ENCODE measurements at regions not wholly inside any gene's neighbourhood (a gene's known extent, or its start where the extent isn't known, plus 50 kb on each side); places are given as distances from the start of the nearest gene placed in this dataset.

DNA sequence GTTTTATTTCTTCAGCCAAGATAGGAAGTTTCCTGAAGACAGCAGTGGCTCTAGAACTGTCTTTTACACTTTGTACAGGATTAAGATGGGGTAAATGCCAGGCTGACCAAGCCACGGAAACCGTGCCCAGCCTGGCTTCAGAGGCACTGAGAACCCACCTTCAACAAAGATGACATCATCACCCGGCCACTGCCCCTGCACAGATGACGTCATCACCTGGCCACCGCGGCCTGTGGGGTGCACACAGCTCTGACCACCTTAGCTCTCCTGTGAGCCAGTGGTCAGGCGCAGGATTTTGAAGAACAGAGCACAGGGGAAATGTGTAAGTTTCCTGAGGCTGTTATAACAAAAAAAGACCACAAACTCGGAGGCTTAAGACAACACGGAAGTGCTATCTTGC, 486.4 kb upstream of the MKI67 start:
- Histone ChIP-seq H3K36me3 (ENCODE audit: insufficient read depth, low read length) (no peaks in the 10 kb centered on the region), H3K4me1 (ENCODE audit: insufficient read depth, low read length) (no peaks in the 10 kb centered on the region), H3K4me3 (ENCODE audit: low read length) (no peak overlapping the region), H3K9me3 (ENCODE audit: low read length) (no peaks in the 10 kb centered on the region), H2AFZ (ENCODE audit: low read depth, low read length) (no peak overlapping the region), H3K27me3 (ENCODE audit: insufficient read depth, low read length) (no peaks in the 10 kb centered on the region)

DNA sequence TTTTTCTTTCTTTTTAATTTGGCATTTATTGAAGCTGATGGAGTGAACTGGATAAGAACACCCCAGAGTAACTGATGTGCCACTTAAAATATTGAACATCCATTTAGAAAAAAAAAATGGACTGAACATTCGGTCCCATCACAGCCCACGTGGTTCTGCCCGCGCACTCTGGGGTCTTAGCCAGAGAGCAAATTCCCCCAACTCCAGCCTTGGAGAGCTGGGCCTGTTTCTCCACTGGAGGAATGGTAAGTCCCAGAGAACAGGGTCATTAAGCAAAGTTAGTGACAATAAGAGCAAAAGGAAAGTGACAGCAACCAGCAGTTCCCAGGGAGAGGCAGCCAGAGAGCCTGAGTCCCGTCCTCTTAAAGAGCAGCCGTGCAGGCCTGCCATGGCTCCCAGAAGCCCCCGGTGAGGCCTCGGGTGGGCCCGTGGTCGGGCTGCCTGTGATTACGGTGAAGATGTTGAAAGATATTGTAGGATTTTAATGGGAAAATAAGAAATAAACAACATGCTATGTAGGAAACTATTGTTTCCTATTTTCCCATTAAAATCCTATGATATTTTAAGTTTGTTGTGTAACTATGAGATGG, 487.9 kb upstream of the MKI67 start:
- Histone ChIP-seq H2AFZ (ENCODE audit: low read depth, low read length) (no peak overlapping the region), H3K9me3 (ENCODE audit: low read length) (no peaks in the 10 kb centered on the region), H3K27me3 (ENCODE audit: insufficient read depth, low read length) (no peaks in the 10 kb centered on the region), H3K4me3 (ENCODE audit: low read length) (no peak overlapping the region), H3K4me1 (ENCODE audit: insufficient read depth, low read length) (no peaks in the 10 kb centered on the region), H3K36me3 (ENCODE audit: insufficient read depth, low read length) (no peaks in the 10 kb centered on the region)

- Histone ChIP-seq H3K27me3 (ENCODE audit: insufficient read depth, low read length) (no peaks in the 10 kb centered on the region), H2AFZ (ENCODE audit: low read depth, low read length) (no peak overlapping the region), H3K4me3 (ENCODE audit: low read length) (no peak overlapping the region), H3K4me1 (ENCODE audit: insufficient read depth, low read length) (no peaks in the 10 kb centered on the region), H3K9me3 (ENCODE audit: low read length) (no peaks in the 10 kb centered on the region), H3K36me3 (ENCODE audit: insufficient read depth, low read length) (no peaks in the 10 kb centered on the region)
These were observed 488.8 kb upstream of the MKI67 start for GRCh38 chr10:128614802-128615553.

DNA sequence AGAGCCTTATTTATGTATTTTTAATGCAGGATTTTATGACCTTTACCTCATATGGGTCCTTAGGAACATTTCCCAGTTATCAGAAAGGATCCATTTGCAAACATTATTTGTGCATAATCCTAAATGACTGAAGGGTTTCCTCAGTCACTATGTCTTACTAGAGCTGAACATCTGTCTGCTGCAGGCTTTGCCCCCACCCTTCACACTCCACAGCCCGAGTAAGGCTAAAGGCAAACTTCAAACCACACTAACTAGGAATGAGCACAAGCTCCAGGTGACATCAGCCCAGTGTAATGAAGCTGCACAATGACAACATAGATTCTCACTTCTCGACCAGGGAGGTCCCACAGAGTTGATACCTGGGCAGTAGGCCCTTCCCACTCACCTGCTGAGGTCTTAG, 491.3 kb upstream of the MKI67 start:
- Histone ChIP-seq H3K4me1 (ENCODE audit: insufficient read depth, low read length) (no peaks in the 10 kb centered on the region), H3K9me3 (ENCODE audit: low read length) (no peaks in the 10 kb centered on the region), H3K36me3 (ENCODE audit: insufficient read depth, low read length) (no peaks in the 10 kb centered on the region), H2AFZ (ENCODE audit: low read depth, low read length) (no peak overlapping the region), H3K4me3 (ENCODE audit: low read length) (no peak overlapping the region), H3K27me3 (ENCODE audit: insufficient read depth, low read length) (no peaks in the 10 kb centered on the region)

GRCh38 chr10:128622706-128623105, 496.5 kb upstream of the MKI67 start:
- H2AFZ ChIP-seq (ENCODE audit: low read depth, low read length): no peak overlapping the region
- no peaks in the 10 kb centered on the region for H3K36me3 ChIP-seq (ENCODE audit: insufficient read depth, low read length)
- no peaks in the 10 kb centered on the region for H3K9me3 ChIP-seq (ENCODE audit: low read length)
- H3K27me3 ChIP-seq (ENCODE audit: insufficient read depth, low read length): peaks cover 3% of the 10 kb centered on the region
- no peaks in the 10 kb centered on the region for H3K4me1 ChIP-seq (ENCODE audit: insufficient read depth, low read length)
- H3K4me3 ChIP-seq (ENCODE audit: low read length): no peak overlapping the region

DNA sequence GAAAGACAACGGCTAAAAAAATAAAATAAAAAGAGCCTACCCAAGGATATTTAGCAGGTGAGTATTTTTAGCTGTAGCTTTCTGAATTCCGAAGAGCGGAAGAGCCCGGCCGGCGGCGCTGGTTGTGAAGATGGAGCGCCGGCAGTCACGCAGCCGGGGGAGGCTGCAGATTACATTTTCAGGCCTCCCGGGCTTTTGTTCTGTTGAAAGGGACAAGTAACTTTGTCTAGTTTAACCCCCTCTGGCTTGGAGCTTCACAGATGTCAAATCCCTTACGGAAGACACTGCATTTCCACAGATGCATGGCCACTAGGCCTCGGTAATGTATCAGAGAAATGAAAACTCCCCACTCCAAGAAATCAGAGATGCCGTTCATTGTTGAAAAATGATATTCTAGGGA, 497.6 kb upstream of the MKI67 start:
- Histone ChIP-seq H3K27me3 (ENCODE audit: insufficient read depth, low read length) (peaks cover 3% of the 10 kb centered on the region), H3K9me3 (ENCODE audit: low read length) (no peaks in the 10 kb centered on the region), H2AFZ (ENCODE audit: low read depth, low read length) (no peak overlapping the region), H3K4me3 (ENCODE audit: low read length) (no peak overlapping the region), H3K4me1 (ENCODE audit: insufficient read depth, low read length) (no peaks in the 10 kb centered on the region), H3K36me3 (ENCODE audit: insufficient read depth, low read length) (no peaks in the 10 kb centered on the region)

DNA sequence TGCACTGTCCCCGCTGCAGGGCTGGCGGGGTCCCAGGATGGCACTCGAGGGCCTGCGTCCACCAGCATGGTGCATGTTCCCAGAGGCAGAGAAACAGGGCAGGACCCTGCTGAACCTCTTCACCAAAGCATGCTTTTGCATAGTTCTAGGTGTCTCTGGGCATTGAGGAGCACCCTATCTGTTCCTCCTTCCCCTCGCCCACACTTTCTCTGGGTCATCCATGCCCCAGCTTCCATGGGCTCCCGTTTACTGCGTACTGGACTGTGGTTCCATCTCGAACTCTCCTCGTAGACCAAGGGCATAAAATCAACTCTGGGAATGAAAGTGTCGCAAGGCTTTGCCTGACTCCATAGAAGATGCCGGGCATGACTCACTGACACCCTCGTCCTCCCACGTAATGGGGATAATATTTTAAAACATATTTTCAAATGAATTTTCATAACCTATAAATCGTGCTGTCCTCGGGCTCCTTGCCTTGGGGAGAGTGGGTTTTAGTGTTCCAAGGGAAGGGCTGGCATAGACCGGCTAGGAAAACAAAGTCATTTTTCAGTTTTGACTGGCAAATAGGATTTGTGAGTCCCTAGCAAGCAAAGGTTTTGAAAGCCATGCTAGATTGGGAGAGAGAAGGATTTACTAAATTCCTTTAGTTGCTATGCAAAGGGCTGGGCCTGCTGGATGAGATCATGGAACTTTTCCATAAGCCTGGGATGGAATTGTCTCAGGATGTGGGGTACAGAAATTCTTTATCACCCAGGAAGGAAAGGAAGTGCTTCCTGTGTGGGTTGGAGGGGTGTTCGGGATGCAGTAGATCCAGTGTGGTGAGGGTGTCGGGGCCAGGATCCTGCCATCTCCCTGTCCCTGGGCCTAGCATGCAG, 498.7 kb upstream of the MKI67 start:
- Histone ChIP-seq H2AFZ (ENCODE audit: low read depth, low read length) (no peak overlapping the region), H3K4me1 (ENCODE audit: insufficient read depth, low read length) (no peaks in the 10 kb centered on the region), H3K36me3 (ENCODE audit: insufficient read depth, low read length) (no peaks in the 10 kb centered on the region), H3K27me3 (ENCODE audit: insufficient read depth, low read length) (peaks cover 3% of the 10 kb centered on the region), H3K4me3 (ENCODE audit: low read length) (no peak overlapping the region), H3K9me3 (ENCODE audit: low read length) (no peaks in the 10 kb centered on the region)

DNA sequence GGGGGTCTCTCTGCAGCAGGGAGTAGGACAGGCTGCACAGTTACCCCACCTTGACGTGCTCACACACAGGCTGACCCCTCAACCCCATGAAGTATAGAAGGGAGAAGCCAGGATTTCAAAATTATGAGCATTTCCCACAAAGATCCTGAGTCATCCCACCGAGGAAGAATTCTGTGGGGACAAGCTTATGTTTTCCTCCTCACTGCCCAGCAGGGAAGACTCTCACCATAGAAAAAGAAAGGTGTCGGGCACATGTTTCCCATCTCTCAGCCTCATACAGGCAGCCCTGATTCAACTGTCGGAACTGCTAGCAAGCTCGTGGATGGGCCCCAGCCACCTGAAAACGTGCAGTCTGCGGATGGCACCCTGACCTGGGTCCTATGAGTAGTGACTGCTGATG, 499.7 kb upstream of the MKI67 start:
- H3K36me3 ChIP-seq (ENCODE audit: insufficient read depth, low read length): no peaks in the 10 kb centered on the region
- no peak overlapping the region for H2AFZ ChIP-seq (ENCODE audit: low read depth, low read length)
- no peak overlapping the region for H3K4me3 ChIP-seq (ENCODE audit: low read length)
- no peaks in the 10 kb centered on the region for H3K4me1 ChIP-seq (ENCODE audit: insufficient read depth, low read length)
- H3K27me3 ChIP-seq (ENCODE audit: insufficient read depth, low read length): peaks cover 3% of the 10 kb centered on the region
- H3K9me3 ChIP-seq (ENCODE audit: low read length): no peaks in the 10 kb centered on the region

- no peak overlapping the region for H2AFZ ChIP-seq (ENCODE audit: low read depth, low read length)
These were observed 500.3 kb upstream of the MKI67 start for GRCh38 chr10:128626397-128627000.

GRCh38 chr10:128627811-128628210, 501.6 kb upstream of the MKI67 start:
- no peaks in the 10 kb centered on the region for H3K36me3 ChIP-seq (ENCODE audit: insufficient read depth, low read length)
- H3K9me3 ChIP-seq (ENCODE audit: low read length): no peaks in the 10 kb centered on the region
- H3K4me3 ChIP-seq (ENCODE audit: low read length): no peak overlapping the region
- H3K27me3 ChIP-seq (ENCODE audit: insufficient read depth, low read length): peaks cover 3% of the 10 kb centered on the region
- no peaks in the 10 kb centered on the region for H3K4me1 ChIP-seq (ENCODE audit: insufficient read depth, low read length)
- H2AFZ ChIP-seq (ENCODE audit: low read depth, low read length): no peak overlapping the region

More at GRCh38 chr10:128626397-128627000, 500.3 kb upstream of the MKI67 start:
- Histone ChIP-seq H3K27me3 (ENCODE audit: insufficient read depth, low read length) (peaks cover 3% of the 10 kb centered on the region), H3K4me3 (ENCODE audit: low read length) (no peak overlapping the region), H3K36me3 (ENCODE audit: insufficient read depth, low read length) (no peaks in the 10 kb centered on the region), H3K9me3 (ENCODE audit: low read length) (no peaks in the 10 kb centered on the region), H3K4me1 (ENCODE audit: insufficient read depth, low read length) (no peaks in the 10 kb centered on the region)

DNA sequence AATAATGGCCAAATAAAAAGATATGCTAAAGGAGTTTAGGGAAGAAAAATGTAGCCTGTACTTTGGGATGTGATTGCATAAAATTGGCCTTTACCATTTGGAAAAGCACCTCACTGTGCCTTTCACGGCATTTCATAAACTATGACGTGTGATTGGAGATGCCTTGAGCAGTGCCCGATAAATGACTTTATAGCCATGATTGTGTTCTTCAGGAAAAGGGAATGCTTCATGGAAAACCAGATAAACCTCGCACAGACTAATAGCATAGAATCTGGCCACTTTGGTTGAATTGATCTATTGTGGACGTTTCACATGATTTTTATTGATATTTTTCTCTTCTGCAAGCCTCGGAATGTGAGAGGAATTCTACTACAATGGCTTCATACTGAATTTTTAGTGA, 502.0 kb upstream of the MKI67 start:
- no peaks in the 10 kb centered on the region for H3K4me1 ChIP-seq (ENCODE audit: insufficient read depth, low read length)

DNA sequence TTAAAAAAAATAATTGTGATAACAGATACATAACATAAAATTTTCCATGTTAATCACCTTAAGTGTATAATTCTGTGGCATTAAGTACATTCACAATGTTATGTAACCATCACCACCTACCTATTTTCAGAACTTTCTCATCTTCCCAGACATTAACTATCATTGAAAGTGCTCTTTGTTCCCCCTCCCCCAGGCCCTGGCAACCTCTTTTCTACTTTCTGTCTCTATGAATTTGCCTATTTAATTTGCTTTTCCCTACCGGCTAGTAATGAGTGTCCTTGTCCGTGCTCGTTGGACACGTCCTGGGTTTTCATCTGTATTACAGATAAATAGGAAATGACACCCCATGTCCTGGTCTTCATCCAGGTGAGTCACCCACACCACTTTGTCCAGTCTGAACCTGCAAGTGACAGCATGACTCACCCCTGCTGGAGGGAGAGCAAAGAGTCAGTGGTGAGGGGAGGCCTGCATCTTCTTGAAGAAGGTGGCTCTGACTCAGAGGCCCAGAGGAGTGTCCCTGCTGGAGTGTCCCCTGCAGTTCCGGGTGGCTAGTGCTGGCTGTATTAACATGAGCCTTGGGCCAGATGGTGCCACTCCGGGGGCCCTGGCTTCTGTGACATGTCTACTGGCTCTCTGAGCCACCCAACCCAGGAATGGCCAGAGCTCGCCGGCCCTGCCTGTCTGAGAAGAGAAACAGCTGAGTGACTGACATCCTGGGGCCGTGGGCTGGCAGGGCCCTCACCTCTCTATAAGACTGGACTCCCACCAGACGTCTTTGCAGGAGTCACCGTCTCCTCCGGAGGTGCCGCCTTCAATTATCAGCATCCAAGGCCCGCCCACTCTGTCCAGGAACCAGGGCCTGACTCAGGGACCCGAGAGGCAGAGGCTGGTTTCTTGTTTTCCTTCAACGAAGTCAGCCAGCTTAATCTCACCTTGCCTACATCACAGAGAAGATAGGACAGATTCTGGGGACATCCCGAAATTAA, 503.2 kb upstream of the MKI67 start:
- Histone ChIP-seq H3K4me1 (ENCODE audit: insufficient read depth, low read length) (no peaks in the 10 kb centered on the region), H3K4me3 (ENCODE audit: low read length) (no peak overlapping the region), H3K27me3 (ENCODE audit: insufficient read depth, low read length) (no peaks in the 10 kb centered on the region), H3K9me3 (ENCODE audit: low read length) (no peaks in the 10 kb centered on the region), H2AFZ (ENCODE audit: low read depth, low read length) (no peak overlapping the region), H3K36me3 (ENCODE audit: insufficient read depth, low read length) (no peaks in the 10 kb centered on the region)

More for the DNA sequence above, 502.0 kb upstream of the MKI67 start:
- Histone ChIP-seq H3K27me3 (ENCODE audit: insufficient read depth, low read length) (peaks cover 2% of the 10 kb centered on the region), H3K36me3 (ENCODE audit: insufficient read depth, low read length) (no peaks in the 10 kb centered on the region), H3K9me3 (ENCODE audit: low read length) (no peaks in the 10 kb centered on the region), H3K4me3 (ENCODE audit: low read length) (no peak overlapping the region), H2AFZ (ENCODE audit: low read depth, low read length) (no peak overlapping the region)
